ENCODE measurements at regions not wholly inside any gene's neighbourhood (a gene's known extent, or its start where the extent isn't known, plus 50 kb on each side); places are given as distances from the start of the nearest gene placed in this dataset.

DNA sequence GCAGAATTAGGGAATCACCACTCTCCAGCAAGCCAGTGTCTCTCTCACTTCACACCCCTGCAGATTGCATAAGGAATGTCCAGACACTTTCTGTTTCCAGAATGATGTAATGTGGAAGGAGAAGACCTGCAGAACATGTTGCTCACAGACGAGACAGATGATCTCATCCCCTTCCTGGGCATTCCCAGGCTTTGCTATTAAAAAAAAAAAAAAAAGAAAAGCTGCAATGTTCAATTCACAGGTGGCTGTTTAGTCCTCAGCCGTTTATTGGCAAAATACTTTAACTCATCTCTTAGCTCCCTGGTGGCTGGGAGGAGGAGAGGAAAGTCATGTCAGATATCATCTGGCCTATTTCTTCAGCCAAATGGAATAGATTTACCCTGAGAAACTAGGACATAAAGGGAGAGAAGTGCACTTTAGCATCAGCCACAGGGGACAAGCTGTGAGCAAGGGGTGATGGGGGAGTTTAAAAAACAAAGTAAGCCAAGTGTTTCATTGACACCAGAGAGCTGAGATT lies 95.9 kb upstream of the TNC start:
- peak; percentile 7; the same call in 1 of the 2 replicates for TF ChIP-seq CTCF (IDR thresholded peaks at IDR 0.05)
- TF ChIP-seq FOSL2 (IDR thresholded peaks at IDR 0.05; ENCODE audit: borderline replicate concordance, low read depth): peak; percentile 53; the same call in 1 of the 2 replicates
- no peak for TF ChIP-seq EZH2phosphoT487 (IDR thresholded peaks at IDR 0.05; ENCODE audit: borderline replicate concordance, low read depth)
- TF ChIP-seq FOXJ3 (CRISPR knock-in tag; IDR thresholded peaks at IDR 0.05): no peak
- TF ChIP-seq EP300 (IDR thresholded peaks at IDR 0.05; ENCODE audit: borderline replicate concordance in 1 of 2, low read depth in 1 of 2, low read length in 1 of 2): peak in 1 of 2 experiments; percentile 68; a peak in 2 of 4 replicates
- no peak for TF ChIP-seq GATA2 (CRISPR knock-in tag; IDR thresholded peaks at IDR 0.05)
- no peak for TF ChIP-seq MXI1 (IDR thresholded peaks at IDR 0.05; ENCODE audit: low read depth, low read length)
- peak; percentile 83 for TF ChIP-seq MAX (IDR thresholded peaks at IDR 0.05; ENCODE audit: low read depth)
- TF ChIP-seq, protein P1, sequence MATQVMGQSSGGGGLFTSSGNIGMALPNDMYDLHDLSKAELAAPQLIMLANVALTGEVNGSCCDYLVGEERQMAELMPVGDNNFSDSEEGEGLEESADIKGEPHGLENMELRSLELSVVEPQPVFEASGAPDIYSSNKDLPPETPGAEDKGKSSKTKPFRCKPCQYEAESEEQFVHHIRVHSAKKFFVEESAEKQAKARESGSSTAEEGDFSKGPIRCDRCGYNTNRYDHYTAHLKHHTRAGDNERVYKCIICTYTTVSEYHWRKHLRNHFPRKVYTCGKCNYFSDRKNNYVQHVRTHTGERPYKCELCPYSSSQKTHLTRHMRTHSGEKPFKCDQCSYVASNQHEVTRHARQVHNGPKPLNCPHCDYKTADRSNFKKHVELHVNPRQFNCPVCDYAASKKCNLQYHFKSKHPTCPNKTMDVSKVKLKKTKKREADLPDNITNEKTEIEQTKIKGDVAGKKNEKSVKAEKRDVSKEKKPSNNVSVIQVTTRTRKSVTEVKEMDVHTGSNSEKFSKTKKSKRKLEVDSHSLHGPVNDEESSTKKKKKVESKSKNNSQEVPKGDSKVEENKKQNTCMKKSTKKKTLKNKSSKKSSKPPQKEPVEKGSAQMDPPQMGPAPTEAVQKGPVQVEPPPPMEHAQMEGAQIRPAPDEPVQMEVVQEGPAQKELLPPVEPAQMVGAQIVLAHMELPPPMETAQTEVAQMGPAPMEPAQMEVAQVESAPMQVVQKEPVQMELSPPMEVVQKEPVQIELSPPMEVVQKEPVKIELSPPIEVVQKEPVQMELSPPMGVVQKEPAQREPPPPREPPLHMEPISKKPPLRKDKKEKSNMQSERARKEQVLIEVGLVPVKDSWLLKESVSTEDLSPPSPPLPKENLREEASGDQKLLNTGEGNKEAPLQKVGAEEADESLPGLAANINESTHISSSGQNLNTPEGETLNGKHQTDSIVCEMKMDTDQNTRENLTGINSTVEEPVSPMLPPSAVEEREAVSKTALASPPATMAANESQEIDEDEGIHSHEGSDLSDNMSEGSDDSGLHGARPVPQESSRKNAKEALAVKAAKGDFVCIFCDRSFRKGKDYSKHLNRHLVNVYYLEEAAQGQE (IDR thresholded peaks at IDR 0.05; ENCODE audit: low read depth, low read length): no peak
- TF ChIP-seq RAD21 (IDR thresholded peaks at IDR 0.05; ENCODE audit: low read length): no peak
- no peak for TF ChIP-seq TAF1 (IDR thresholded peaks at IDR 0.05; ENCODE audit: borderline replicate concordance, low read depth, low read length)
- peak; percentile 44; the same call in 1 of the 2 replicates for TF ChIP-seq POLR2AphosphoS5 (IDR thresholded peaks at IDR 0.05; ENCODE audit: low read depth, low read length)
- TF ChIP-seq NRF1 (IDR thresholded peaks at IDR 0.05; ENCODE audit: low read depth, low read length): no peak
- no peak for TF ChIP-seq RXRA (IDR thresholded peaks at IDR 0.05; ENCODE audit: borderline replicate concordance, low read depth)

Measured in SK-N-SH (cell line).